GM06990 (cell line): ENCODE measurements at regions not wholly inside any gene's neighbourhood (a gene's known extent, or its start where the extent isn't known, plus 50 kb on each side); places are given as distances from the start of the nearest gene placed in this dataset.

Source experiments
- DNase-seq: peaks from one replicate; pipeline ENCODE4 v3.0.0-alpha.2; 2011; ENCODE audit not compliant: insufficient read length; ENCODE audit errors: extremely low read depth
- H3K27me3 ChIP-seq: replicated peaks from 2 replicates; pipeline ENCODE4 v1.6.0; 2011; ENCODE audit warnings: low read length; ENCODE audit not compliant: control insufficient read depth, insufficient read depth
- H3K36me3 ChIP-seq: 2 replicates; pipeline ENCODE4 v1.5.1; 2011; ENCODE audit warnings: low read length; ENCODE audit not compliant: control insufficient read depth, insufficient read depth
- H3K4me3 ChIP-seq: replicated peaks from 2 replicates; pipeline ENCODE4 v1.5.1; 2011; ENCODE audit warnings: low read depth, mild to moderate bottlenecking, control low read depth, low read length
- CTCF ChIP-seq: IDR thresholded peaks from 2 replicates; pipeline ENCODE4 v1.5.1; 2011; ENCODE audit warnings: low read length, control low read depth, mild to moderate bottlenecking, inconsistent platforms; ENCODE audit not compliant: insufficient read depth, poor library complexity, severe bottlenecking

GRCh38 chr5:10825897-10826644 lies 65.0 kb upstream of the DAP start:
- no peak overlapping the region for H3K4me3 ChIP-seq
- no peaks in the 10 kb centered on the region for H3K36me3 ChIP-seq
- no peak for DNase-seq
- peak; percentile 36 for TF ChIP-seq CTCF
- H3K27me3 ChIP-seq: no peaks in the 10 kb centered on the region

DNA sequence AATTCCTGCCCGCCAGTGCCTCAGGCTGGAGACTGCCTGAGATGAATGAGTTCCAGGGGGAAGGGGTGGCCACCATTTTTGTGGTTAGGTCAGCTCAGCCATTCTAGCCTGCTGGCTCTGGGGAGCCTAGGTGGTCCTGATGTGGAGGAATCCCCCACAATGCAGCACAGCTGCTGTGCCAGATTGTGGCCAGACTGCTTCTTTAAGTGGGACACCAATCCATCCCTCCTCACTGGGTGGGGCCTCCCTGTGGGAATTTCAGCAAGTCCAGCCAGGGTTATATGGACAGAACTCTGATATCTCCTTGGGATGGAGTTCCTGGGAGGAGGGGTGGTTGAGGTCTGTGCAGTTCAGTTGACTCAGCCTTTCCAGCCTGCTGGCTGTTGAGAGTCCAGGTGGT lies 51.2 kb upstream of the DAP start:
- Histone ChIP-seq H3K36me3 (no peaks in the 10 kb centered on the region), H3K4me3 (no peak overlapping the region), H3K27me3 (no peaks in the 10 kb centered on the region)
- DNase-seq: no peak
- no peak for TF ChIP-seq CTCF
